H9 (cell line): ENCODE measurements at regions not wholly inside any gene's neighbourhood (a gene's known extent, or its start where the extent isn't known, plus 50 kb on each side); places are given as distances from the start of the nearest gene placed in this dataset.
"Not testable (repeated sequence)": the region's sequence is repeated elsewhere in the genome, so short reads cannot be mapped to it uniquely, and the experiment has no call there.

Source experiments
- DNase-seq: peaks from one replicate; pipeline ENCODE4 v3.0.0-alpha.2; 2017
- H2AFZ ChIP-seq: one replicate; pipeline ENCODE4 v1.6.1; 2013; ENCODE audit warnings: mild to moderate bottlenecking, low read length, control low read depth, moderate library complexity
- H2AK5ac ChIP-seq: 2 replicates; pipeline ENCODE4 v1.6.1; 2013; ENCODE audit warnings: low read length, control low read depth, mixed read lengths; ENCODE audit not compliant: insufficient read length
- H2BK120ac ChIP-seq: one replicate; pipeline ENCODE4 v1.6.1; 2013; ENCODE audit warnings: low read depth, mild to moderate bottlenecking, low read length, control low read depth, inconsistent platforms; ENCODE audit not compliant: poor library complexity, severe bottlenecking
- H2BK12ac ChIP-seq: 2 replicates; pipeline ENCODE4 v1.6.1; 2013; ENCODE audit warnings: low read length, control low read depth, mixed read lengths, low read depth; ENCODE audit not compliant: insufficient read length
- H2BK15ac ChIP-seq: 2 replicates; pipeline ENCODE4 v1.6.1; 2013; ENCODE audit warnings: low read depth, low read length, control low read depth
- H2BK20ac ChIP-seq: one replicate; pipeline ENCODE4 v1.6.1; 2013; ENCODE audit warnings: low read depth, mild to moderate bottlenecking, low read length, control low read depth, inconsistent platforms; ENCODE audit not compliant: poor library complexity, severe bottlenecking
- H2BK5ac ChIP-seq: 2 replicates; pipeline ENCODE4 v1.6.1; 2013; ENCODE audit warnings: low read length, control low read depth, mixed read lengths; ENCODE audit not compliant: insufficient read length
- H3K14ac ChIP-seq: 2 replicates; pipeline ENCODE4 v1.6.1; 2013; ENCODE audit warnings: low read length, control low read depth; ENCODE audit not compliant: insufficient read depth
- H3K18ac ChIP-seq: 2 replicates; pipeline ENCODE4 v1.6.1; 2013; ENCODE audit warnings: low read depth, mild to moderate bottlenecking, mixed read lengths, low read length, control low read depth; ENCODE audit not compliant: insufficient read length
- H3K23ac ChIP-seq: 2 replicates; pipeline ENCODE4 v1.6.1; 2013; ENCODE audit warnings: low read length, control low read depth, mixed read lengths, low read depth; ENCODE audit not compliant: insufficient read length
- H3K23me2 ChIP-seq: 2 replicates; pipeline ENCODE4 v1.6.1; 2013; ENCODE audit warnings: low read depth, mild to moderate bottlenecking, mixed read lengths, low read length, control low read depth; ENCODE audit not compliant: insufficient read length, poor library complexity, severe bottlenecking
- H3K27ac ChIP-seq: 2 replicates; pipeline ENCODE4 v1.5.1; 2013; ENCODE audit warnings: low read length, control low read depth, mixed read lengths, low read depth; ENCODE audit not compliant: insufficient read length
- H3K27me3 ChIP-seq: 2 replicates; pipeline ENCODE4 v1.6.1; 2013; ENCODE audit warnings: low read length, control low read depth, inconsistent platforms; ENCODE audit not compliant: insufficient read depth
- H3K4ac ChIP-seq: 2 replicates; pipeline ENCODE4 v1.6.1; 2013; ENCODE audit warnings: low read depth, mild to moderate bottlenecking, control low read depth, inconsistent platforms, low read length, moderate library complexity
- H3K4me1 ChIP-seq: 2 replicates; pipeline ENCODE4 v1.6.1; 2013; ENCODE audit warnings: low read length, control low read depth, inconsistent platforms; ENCODE audit not compliant: insufficient read depth
- H3K4me2 ChIP-seq: 2 replicates; pipeline ENCODE4 v1.6.1; 2013; ENCODE audit warnings: low read length, control low read depth, mixed read lengths; ENCODE audit not compliant: insufficient read length, insufficient read depth
- H3K56ac ChIP-seq: 2 replicates; pipeline ENCODE4 v1.6.1; 2013; ENCODE audit warnings: low read depth, mild to moderate bottlenecking, mixed read lengths, low read length, control low read depth; ENCODE audit not compliant: insufficient read length
- H3K79me1 ChIP-seq: 2 replicates; pipeline ENCODE4 v1.6.1; 2013; ENCODE audit warnings: low read depth, mild to moderate bottlenecking, moderate library complexity, low read length, control low read depth, inconsistent platforms; ENCODE audit not compliant: insufficient read depth, poor library complexity, severe bottlenecking
- H3K79me2 ChIP-seq: 2 replicates; pipeline ENCODE4 v1.6.1; 2013; ENCODE audit warnings: low read length, control low read depth, inconsistent platforms; ENCODE audit not compliant: insufficient read depth
- H3K9ac ChIP-seq: 2 replicates; pipeline ENCODE4 v1.6.1; 2013; ENCODE audit warnings: low read length, control low read depth, mixed read lengths; ENCODE audit not compliant: insufficient read length; ENCODE audit errors: extremely low read depth
- H3K9me3 ChIP-seq: one replicate; pipeline ENCODE4 v1.6.1; 2013; ENCODE audit warnings: low read depth, low read length, inconsistent platforms; ENCODE audit not compliant: control insufficient read depth
- H3T11ph ChIP-seq: one replicate; pipeline ENCODE4 v1.6.1; 2013; ENCODE audit warnings: mild to moderate bottlenecking, low read length, control low read depth, inconsistent platforms
- H4K20me1 ChIP-seq: one replicate; pipeline ENCODE4 v1.6.1; 2013; ENCODE audit not compliant: control insufficient read depth, insufficient read length, insufficient read depth
- H4K5ac ChIP-seq: 2 replicates; pipeline ENCODE4 v1.6.1; 2013; ENCODE audit warnings: low read depth, mild to moderate bottlenecking, mixed read lengths, low read length, control low read depth; ENCODE audit not compliant: insufficient read length
- H4K8ac ChIP-seq: replicated peaks from 2 replicates; pipeline ENCODE4 v1.6.1; 2013; ENCODE audit warnings: low read length, control low read depth, mixed read lengths, low read depth; ENCODE audit not compliant: insufficient read length
- H4K91ac ChIP-seq: 2 replicates; pipeline ENCODE4 v1.6.1; 2013; ENCODE audit warnings: low read depth, mild to moderate bottlenecking, moderate library complexity, mixed read lengths, low read length, control low read depth; ENCODE audit not compliant: insufficient read length
- H3K27ac Mint-ChIP-seq, 3 experiments: 2 replicates in 2 of 3; 3 replicates in 1 of 3; pipeline ENCODE4 v1.8.0; 2020 to 2021; ENCODE audit warnings: mixed read lengths in 3 of 3, mild to moderate bottlenecking in 1 of 3, moderate library complexity in 1 of 3
- H3K27me3 Mint-ChIP-seq: 2 replicates; pipeline ENCODE4 v1.8.0; 2021; ENCODE audit warnings: low read depth, mild to moderate bottlenecking, moderate library complexity, mixed read lengths
- H3K36me3 Mint-ChIP-seq, 3 experiments: 2 replicates in 2 of 3; 3 replicates in 1 of 3; pipeline ENCODE4 v1.8.0; 2020 to 2021; ENCODE audit warnings: low read depth in 3 of 3, mixed read lengths in 3 of 3; ENCODE audit not compliant: insufficient read depth in 1 of 3
- H3K4me1 Mint-ChIP-seq, 2 experiments: 2 replicates each; pipeline ENCODE4 v1.8.0; 2020; ENCODE audit warnings: mixed read lengths in 2 of 2
- H3K4me3 Mint-ChIP-seq, 2 experiments: 2 replicates in 1 of 2; 3 replicates in 1 of 2; pipeline ENCODE4 v1.8.0; 2020 to 2021; ENCODE audit warnings: mild to moderate bottlenecking in 2 of 2, mixed read lengths in 2 of 2, moderate library complexity in 1 of 2
- H3K9me3 Mint-ChIP-seq, 2 experiments: 2 replicates in 1 of 2; 3 replicates in 1 of 2; pipeline ENCODE4 v1.8.0; 2020; ENCODE audit warnings: mild to moderate bottlenecking in 2 of 2, mixed read lengths in 2 of 2, moderate library complexity in 1 of 2
- WGBS: extraction: QIAGEN DNeasy Blood & Tissue Kit; methylation state at CpG from one replicate; pipeline ENCODE4 v1.1.7; 2013; ENCODE audit warnings: missing lambda C conversion rate, low lambda C conversion rate, mixed read lengths; ENCODE audit not compliant: insufficient read length; ENCODE audit errors: extremely low coverage; 5-methylcytosine and 5-hydroxymethylcytosine counted together

- H3K9ac ChIP-seq, H3K4me2 ChIP-seq, H2AK5ac ChIP-seq, H3K27me3 ChIP-seq, H2BK5ac ChIP-seq, H2BK120ac ChIP-seq, H3T11ph ChIP-seq, H3K14ac ChIP-seq, H2BK20ac ChIP-seq, H3K79me1 ChIP-seq, H3K27ac Mint-ChIP-seq, H4K5ac ChIP-seq, H3K4me1 Mint-ChIP-seq, H3K27me3 Mint-ChIP-seq, H2AFZ ChIP-seq, H4K91ac ChIP-seq, DNase-seq, H2BK12ac ChIP-seq, H3K4me1 ChIP-seq, H2BK15ac ChIP-seq, H3K79me2 ChIP-seq, H3K4me3 Mint-ChIP-seq, H3K4ac ChIP-seq, H3K23ac ChIP-seq, H4K8ac ChIP-seq, H3K23me2 ChIP-seq, H3K18ac ChIP-seq, H3K56ac ChIP-seq, H3K36me3 Mint-ChIP-seq, H3K27ac ChIP-seq, H4K20me1 ChIP-seq: not testable (repeated sequence)
- WGBS: no CpG with 5 or more reads among the region's 3 CpGs
- peaks cover 13% of the 10 kb centered on the region for H3K9me3 ChIP-seq
- peaks cover 38 to 42% of the 10 kb centered on the region in 2 experiments for H3K9me3 Mint-ChIP-seq
These were observed 248.3 kb downstream of the CWH43 start for GRCh38 chr4:49234382-49234781.

- not testable (repeated sequence) for H3K27ac Mint-ChIP-seq, H2AK5ac ChIP-seq, H3K27ac ChIP-seq, H3K4me3 Mint-ChIP-seq, H3K14ac ChIP-seq, H3K23me2 ChIP-seq, H3K4me1 Mint-ChIP-seq, H3K4me2 ChIP-seq, H2BK15ac ChIP-seq, H3K27me3 ChIP-seq, H3K27me3 Mint-ChIP-seq, H2BK120ac ChIP-seq, H3K79me1 ChIP-seq, H3T11ph ChIP-seq, H4K91ac ChIP-seq, H3K23ac ChIP-seq, H2AFZ ChIP-seq, H2BK5ac ChIP-seq, DNase-seq, H3K9ac ChIP-seq, H4K20me1 ChIP-seq, H2BK12ac ChIP-seq, H3K18ac ChIP-seq, H3K56ac ChIP-seq, H3K4me1 ChIP-seq, H4K5ac ChIP-seq, H4K8ac ChIP-seq, H3K36me3 Mint-ChIP-seq, H3K4ac ChIP-seq, H3K79me2 ChIP-seq, H2BK20ac ChIP-seq
- no CpG with 5 or more reads among the region's 8 CpGs for WGBS
- peaks cover 44 to 47% of the 10 kb centered on the region in 2 experiments for H3K9me3 Mint-ChIP-seq
- peaks cover 20% of the 10 kb centered on the region for H3K9me3 ChIP-seq
These were observed 249.5 kb downstream of the CWH43 start for GRCh38 chr4:49235413-49236160.
